Activated CD8-positive, alpha-beta T cell treated with anti-CD3 and anti-CD28 coated beads, Interleukin-2, amount 10 ng/mL, durations not matched to agents 7 days and 5 days (primary cell): ENCODE measurements at regions not wholly inside any gene's neighbourhood (a gene's known extent, or its start where the extent isn't known, plus 50 kb on each side); places are given as distances from the start of the nearest gene placed in this dataset.

Source experiments
- ATAC-seq: fragments of 150-1000 bp; cut with Tn5 transposase; one replicate; pipeline ENCODE4 v1.10.0; 2021; ENCODE audit warnings: moderate library complexity
- CTCF ChIA-PET: fragments of 350-600 bp; sonication (Branson Sonifier 250); formaldehyde crosslinking; loops from one replicate; lab custom pipeline; 2021; ENCODE audit warnings: antibody characterized with exemption; lab: Charles Lee
- POLR2A ChIA-PET: fragments of 350-600 bp; sonication (Branson Sonifier 250); formaldehyde crosslinking; loops from one replicate; lab custom pipeline; 2021; ENCODE audit warnings: antibody characterized with exemption; lab: Charles Lee
- DNase-seq: peaks from one replicate; pipeline ENCODE4 v3.0.0-alpha.2; 2020
- H3K27ac Mint-ChIP-seq: one replicate; pipeline ENCODE4 v1.8.0; 2021; ENCODE audit warnings: mild to moderate bottlenecking, mixed read lengths
- H3K27me3 Mint-ChIP-seq: one replicate; pipeline ENCODE4 v1.8.0; 2021; ENCODE audit warnings: low read depth, mixed read lengths
- H3K36me3 Mint-ChIP-seq: one replicate; pipeline ENCODE4 v1.8.0; 2021; ENCODE audit warnings: low read depth, mixed read lengths
- H3K4me1 Mint-ChIP-seq: one replicate; pipeline ENCODE4 v1.8.0; 2021; ENCODE audit warnings: low read depth, mixed read lengths
- H3K4me3 Mint-ChIP-seq: one replicate; pipeline ENCODE4 v1.8.0; 2021; ENCODE audit warnings: mild to moderate bottlenecking, mixed read lengths
- H3K9me3 Mint-ChIP-seq: one replicate; pipeline ENCODE4 v1.8.0; 2022; ENCODE audit warnings: mixed read lengths; ENCODE audit not compliant: insufficient read depth

- POLR2A ChIA-PET, result no interaction called here
- ATAC-seq (no peak), DNase-seq (no peak)
- Mint-ChIP-seq H3K4me3 (no peak overlapping the region), H3K4me1 (no peaks in the 10 kb centered on the region), H3K9me3 (no peaks in the 10 kb centered on the region), H3K27me3 (no peaks in the 10 kb centered on the region), H3K27ac (no peak overlapping the region), H3K36me3 (no peaks in the 10 kb centered on the region)
- CTCF ChIA-PET, result no interaction called here
Observed at GRCh38 chr4:10924274-10924673, 239.7 kb upstream of the CLNK start.

DNA sequence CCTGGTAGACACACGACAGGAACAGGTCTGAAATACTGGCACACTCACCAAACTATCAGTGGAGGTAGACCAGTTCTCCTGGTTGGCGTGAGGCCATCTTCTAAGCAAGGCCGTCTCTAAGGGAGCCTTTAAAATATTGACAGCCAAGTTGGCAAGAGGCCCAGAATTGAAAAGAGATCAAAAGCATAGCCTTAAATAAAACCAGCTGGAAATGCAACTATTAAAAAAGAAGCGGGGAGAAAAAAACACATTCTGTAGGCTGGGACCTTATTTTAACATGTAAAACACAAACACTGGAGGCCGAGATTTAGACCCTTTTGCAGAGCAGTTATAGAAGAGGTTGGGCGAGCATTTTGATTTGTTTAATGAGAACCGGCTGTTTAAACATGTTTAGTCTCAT lies 233.0 kb upstream of the CLNK start:
- CTCF ChIA-PET, result no interaction called here
- no peak for ATAC-seq
- no peak for DNase-seq
- H3K27ac Mint-ChIP-seq, result no peak overlapping the region
- H3K36me3 Mint-ChIP-seq, result no peaks in the 10 kb centered on the region
- no peaks in the 10 kb centered on the region for H3K4me1 Mint-ChIP-seq
- H3K27me3 Mint-ChIP-seq, result no peaks in the 10 kb centered on the region
- H3K4me3 Mint-ChIP-seq, result no peak overlapping the region
- POLR2A ChIA-PET, result no interaction called here
- no peaks in the 10 kb centered on the region for H3K9me3 Mint-ChIP-seq

- ATAC-seq, result no peak
- H3K36me3 Mint-ChIP-seq, result no peaks in the 10 kb centered on the region
- H3K9me3 Mint-ChIP-seq, result no peaks in the 10 kb centered on the region
- DNase-seq, result no peak
- H3K27ac Mint-ChIP-seq, result no peak overlapping the region
- POLR2A ChIA-PET, result interaction anchor here (0.8 kb wide), 1 partner anchor 154 kb away, joined by 3 read pairs; no protein-coding TSS in a partner anchor
- CTCF ChIA-PET, result no interaction called here
- H3K27me3 Mint-ChIP-seq, result no peaks in the 10 kb centered on the region
- no peaks in the 10 kb centered on the region for H3K4me1 Mint-ChIP-seq
- no peak overlapping the region for H3K4me3 Mint-ChIP-seq
Observed at GRCh38 chr4:10898072-10898471, 213.5 kb upstream of the CLNK start.

DNA sequence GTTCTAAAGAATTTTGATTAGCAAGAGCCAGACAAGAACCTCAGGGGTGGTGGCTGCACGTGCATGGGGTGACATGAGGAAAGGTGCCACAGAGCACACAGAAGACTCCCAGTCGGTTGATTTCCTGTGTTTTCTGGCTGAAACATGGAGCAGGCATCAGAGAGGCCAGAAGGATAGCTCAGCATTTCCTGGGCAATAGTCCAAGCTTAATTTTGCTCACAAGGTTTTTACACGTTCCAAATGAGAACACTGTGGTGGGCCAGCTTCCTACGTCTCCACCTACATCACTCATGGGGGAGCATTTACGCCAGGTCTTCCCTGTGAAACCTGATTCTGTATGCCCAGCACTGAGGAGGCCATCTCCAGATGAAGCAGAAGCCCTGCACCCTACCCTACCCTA lies 212.5 kb upstream of the CLNK start:
- H3K27ac Mint-ChIP-seq, result no peak overlapping the region
- H3K36me3 Mint-ChIP-seq, result no peaks in the 10 kb centered on the region
- H3K9me3 Mint-ChIP-seq, result no peaks in the 10 kb centered on the region
- CTCF ChIA-PET, result no interaction called here
- POLR2A ChIA-PET, result no interaction called here
- no peaks in the 10 kb centered on the region for H3K27me3 Mint-ChIP-seq
- ATAC-seq (no peak), DNase-seq (no peak)
- no peaks in the 10 kb centered on the region for H3K4me1 Mint-ChIP-seq
- H3K4me3 Mint-ChIP-seq, result no peak overlapping the region

DNA sequence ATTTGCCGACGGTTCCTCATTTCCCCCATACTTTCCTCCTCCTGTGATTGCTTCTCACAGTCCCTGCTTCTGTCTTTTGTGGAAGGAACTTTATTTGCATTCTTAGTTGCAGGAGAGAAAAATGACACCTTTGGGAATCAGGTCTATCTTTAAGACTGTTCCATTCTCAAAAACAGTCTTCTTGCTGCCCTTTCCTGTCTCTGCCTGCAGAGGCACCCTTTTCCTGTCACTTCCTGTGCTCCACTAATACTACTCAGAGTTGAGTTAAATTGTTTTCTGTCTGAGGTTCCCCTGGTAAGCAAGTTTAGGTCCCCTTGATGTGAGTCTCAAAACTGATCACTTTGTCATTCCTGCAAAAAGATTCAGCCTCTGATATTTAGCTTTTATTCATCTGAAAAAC lies 208.8 kb upstream of the CLNK start:
- H3K9me3 Mint-ChIP-seq, result no peaks in the 10 kb centered on the region
- ATAC-seq, result no peak
- no peaks in the 10 kb centered on the region for H3K36me3 Mint-ChIP-seq
- H3K4me3 Mint-ChIP-seq, result no peak overlapping the region
- H3K27ac Mint-ChIP-seq, result no peak overlapping the region
- peaks cover 2% of the 10 kb centered on the region for H3K27me3 Mint-ChIP-seq
- DNase-seq, result no peak
- no peaks in the 10 kb centered on the region for H3K4me1 Mint-ChIP-seq
- ChIA-PET CTCF (no interaction called here), POLR2A (no interaction called here)

- Mint-ChIP-seq H3K36me3 (no peaks in the 10 kb centered on the region), H3K9me3 (no peaks in the 10 kb centered on the region), H3K27me3 (peaks cover 4% of the 10 kb centered on the region), H3K27ac (no peak overlapping the region), H3K4me3 (no peak overlapping the region), H3K4me1 (no peaks in the 10 kb centered on the region)
- DNase-seq, result no peak
- ATAC-seq, result no peak
- ChIA-PET POLR2A (interaction anchor here (0.6 kb wide), 1 partner anchor 111 kb away, joined by 3 read pairs; no protein-coding TSS in a partner anchor), CTCF (no interaction called here)
Observed at GRCh38 chr4:10891866-10892265, 207.3 kb upstream of the CLNK start.

DNA sequence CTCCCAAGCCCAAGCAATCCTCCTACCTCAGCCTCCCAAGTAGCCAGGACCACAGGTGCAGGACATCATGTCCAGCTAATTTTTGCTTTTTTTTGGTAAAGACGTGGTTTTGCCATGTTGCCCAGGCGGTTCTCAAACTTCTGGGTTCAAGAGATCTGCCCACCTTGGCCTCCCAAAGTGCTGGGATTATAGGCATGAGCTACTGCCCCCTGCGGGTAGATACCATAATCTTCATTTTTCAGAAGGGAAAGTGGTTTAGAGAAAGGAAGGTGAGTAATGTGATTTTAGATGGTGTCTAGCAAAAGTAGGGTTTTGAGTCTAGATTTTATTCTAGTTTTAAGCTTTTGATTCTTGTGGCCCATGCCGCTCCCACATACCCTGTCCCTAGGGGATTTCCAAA lies 205.3 kb upstream of the CLNK start:
- DNase-seq (no peak), ATAC-seq (no peak)
- CTCF ChIA-PET, result no interaction called here
- Mint-ChIP-seq H3K27me3 (peaks cover 4% of the 10 kb centered on the region), H3K9me3 (no peaks in the 10 kb centered on the region), H3K36me3 (no peaks in the 10 kb centered on the region), H3K4me1 (no peaks in the 10 kb centered on the region), H3K4me3 (no peak overlapping the region), H3K27ac (no peak overlapping the region)
- POLR2A ChIA-PET, result no interaction called here

DNA sequence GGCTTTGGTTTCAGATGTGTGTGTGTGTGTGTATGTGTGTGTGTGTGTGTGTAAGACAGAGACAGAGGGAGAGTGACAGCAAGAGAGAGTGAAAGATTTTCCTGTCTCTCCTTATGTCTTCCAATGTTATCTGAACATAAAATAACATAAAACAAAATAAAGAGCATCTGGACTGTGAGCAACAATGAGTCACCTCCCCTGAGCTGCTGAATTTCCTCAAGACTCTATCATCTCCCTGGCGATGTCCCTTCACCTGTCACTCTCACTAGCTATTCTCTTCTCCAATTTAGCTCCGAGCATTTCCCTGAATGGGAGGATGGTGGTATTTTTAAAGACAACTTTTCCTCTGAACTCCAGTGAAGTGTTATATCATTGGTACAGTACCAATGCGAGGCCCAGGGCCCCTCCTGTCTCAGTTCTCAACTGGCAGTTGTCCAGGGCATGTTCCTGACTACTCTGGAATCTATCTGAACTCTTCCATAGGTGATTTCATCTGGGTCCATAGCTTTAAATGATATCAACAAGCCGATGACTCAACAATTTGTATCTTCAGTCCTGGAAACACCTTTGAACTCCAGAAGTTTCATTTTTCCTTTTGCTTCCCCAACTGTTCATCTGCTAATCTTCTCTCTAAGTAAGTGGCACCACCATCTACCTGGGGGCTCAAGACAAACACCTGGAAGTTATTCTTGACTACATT lies 195.0 kb upstream of the CLNK start:
- POLR2A ChIA-PET, result no interaction called here

GRCh38 chr4:10878861-10879260 lies 194.3 kb upstream of the CLNK start:
- no peaks in the 10 kb centered on the region for H3K27me3 Mint-ChIP-seq
- no peak for DNase-seq
- no peak overlapping the region for H3K4me3 Mint-ChIP-seq
- no peak for ATAC-seq
- ChIA-PET POLR2A (no interaction called here), CTCF (no interaction called here)
- H3K9me3 Mint-ChIP-seq, result no peaks in the 10 kb centered on the region
- no peaks in the 10 kb centered on the region for H3K4me1 Mint-ChIP-seq
- H3K27ac Mint-ChIP-seq, result no peak overlapping the region
- no peaks in the 10 kb centered on the region for H3K36me3 Mint-ChIP-seq

More for the DNA sequence above, 195.0 kb upstream of the CLNK start:
- Mint-ChIP-seq H3K4me3 (no peak overlapping the region), H3K27me3 (no peaks in the 10 kb centered on the region), H3K4me1 (no peaks in the 10 kb centered on the region), H3K36me3 (no peaks in the 10 kb centered on the region), H3K27ac (no peak overlapping the region), H3K9me3 (no peaks in the 10 kb centered on the region)
- ATAC-seq, result no peak
- CTCF ChIA-PET, result no interaction called here
- DNase-seq, result no peak

DNA sequence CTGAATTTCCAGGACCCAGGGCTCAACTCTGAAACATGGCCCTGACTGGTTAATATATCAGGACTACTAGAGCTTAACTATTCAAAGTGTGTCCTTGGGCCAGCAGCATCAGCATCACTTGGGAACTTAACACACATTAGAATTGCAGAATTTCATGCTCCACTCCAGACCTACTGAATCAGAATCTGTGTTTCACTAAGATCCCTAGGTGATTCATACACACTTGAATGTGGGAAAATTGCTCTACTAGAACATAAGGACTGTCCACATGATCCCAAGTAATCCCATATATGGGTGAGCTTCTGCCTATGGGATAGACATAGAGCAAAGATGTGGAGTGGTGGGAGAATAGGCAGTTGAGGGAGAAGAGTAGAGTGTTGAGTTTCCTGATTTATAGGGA lies 192.5 kb upstream of the CLNK start:
- ATAC-seq, result no peak
- Mint-ChIP-seq H3K4me3 (no peak overlapping the region), H3K4me1 (no peaks in the 10 kb centered on the region), H3K27me3 (no peaks in the 10 kb centered on the region), H3K36me3 (no peaks in the 10 kb centered on the region), H3K27ac (no peak overlapping the region), H3K9me3 (no peaks in the 10 kb centered on the region)
- POLR2A ChIA-PET, result no interaction called here
- CTCF ChIA-PET, result no interaction called here
- no peak for DNase-seq

- Mint-ChIP-seq H3K27me3 (no peaks in the 10 kb centered on the region), H3K4me1 (no peaks in the 10 kb centered on the region), H3K36me3 (no peaks in the 10 kb centered on the region), H3K27ac (no peak overlapping the region), H3K9me3 (no peaks in the 10 kb centered on the region), H3K4me3 (no peak overlapping the region)
- POLR2A ChIA-PET, result no interaction called here
- CTCF ChIA-PET, result no interaction called here
- ATAC-seq (no peak), DNase-seq (no peak)
Observed at GRCh38 chr4:10875144-10875799, 190.7 kb upstream of the CLNK start.

DNA sequence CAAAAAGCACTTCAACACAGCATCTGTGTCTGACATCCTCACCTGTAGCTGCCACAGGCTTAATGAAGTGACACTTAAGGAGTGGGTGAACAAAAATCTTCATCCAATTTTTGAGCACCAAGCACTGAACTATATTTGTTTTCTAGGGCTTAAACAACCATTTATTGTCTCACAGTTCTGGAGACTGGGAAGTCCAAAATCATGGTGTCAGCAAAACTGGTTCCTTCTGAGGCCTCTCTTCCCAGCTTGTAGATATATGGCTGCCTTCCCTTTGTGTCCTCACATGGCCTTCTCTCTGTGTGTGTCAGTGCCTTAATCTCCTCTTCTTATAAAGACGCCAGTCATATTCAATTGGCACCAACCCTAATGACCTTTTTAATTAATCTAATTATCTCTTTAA lies 189.2 kb upstream of the CLNK start:
- DNase-seq (no peak), ATAC-seq (no peak)
- Mint-ChIP-seq H3K4me1 (no peaks in the 10 kb centered on the region), H3K4me3 (no peak overlapping the region), H3K9me3 (no peaks in the 10 kb centered on the region), H3K36me3 (no peaks in the 10 kb centered on the region), H3K27ac (no peak overlapping the region), H3K27me3 (no peaks in the 10 kb centered on the region)
- CTCF ChIA-PET, result no interaction called here
- POLR2A ChIA-PET, result no interaction called here
